Left ventricle myocardium inferior (tissue), 1 donor: ENCODE measurements at regions not wholly inside any gene's neighbourhood (a gene's known extent, or its start where the extent isn't known, plus 50 kb on each side); places are given as distances from the start of the nearest gene placed in this dataset.

ENCODE experiments used
- DNase-seq: peaks from one replicate; pipeline ENCODE4 v3.0.0-alpha.2; 2020
- H3K27ac ChIP-seq: fragments of 200-600 bp; replicated peaks from 2 replicates; pipeline ENCODE4 v1.8.0; 2021
- H3K27me3 ChIP-seq: fragments of 200-600 bp; 2 replicates; pipeline ENCODE4 v1.8.0; 2021; ENCODE audit warnings: low read depth
- H3K36me3 ChIP-seq: fragments of 200-600 bp; 2 replicates; pipeline ENCODE4 v1.8.0; 2021
- H3K4me1 ChIP-seq: fragments of 200-600 bp; 2 replicates; pipeline ENCODE4 v1.8.0; 2021
- H3K4me3 ChIP-seq: fragments of 200-600 bp; 2 replicates; pipeline ENCODE4 v1.8.0; 2021; ENCODE audit warnings: mild to moderate bottlenecking, moderate library complexity
- H3K9me3 ChIP-seq: fragments of 200-600 bp; replicated peaks from 2 replicates; pipeline ENCODE4 v1.8.0; 2021
- CTCF ChIP-seq: fragments of 200-600 bp; IDR thresholded peaks from 2 replicates; pipeline ENCODE4 v1.8.0; 2021; ENCODE audit warnings: antibody characterized with exemption, mild to moderate bottlenecking, borderline replicate concordance
- intact Hi-C: fragments of 100-400 bp; cut with micrococcal nuclease; formaldehyde crosslinking; loops from one replicate; pipeline ENCODE4 v1.11.0; 2022
- donor health status: DM: no; HTN: yes; CAD: no; lungs with severe emphysema.

GRCh38 chr4:18686338-18687037 is 664.9 kb upstream of the LCORL start:
- Histone ChIP-seq H3K4me3 (no peak overlapping the region), H3K36me3 (no peaks in the 10 kb centered on the region), H3K4me1 (peaks cover 5% of the 10 kb centered on the region), H3K9me3 (no peaks in the 10 kb centered on the region), H3K27me3 (no peaks in the 10 kb centered on the region), H3K27ac (no peak overlapping the region)
- TF ChIP-seq CTCF, result no peak
- DNase-seq, result no peak
- intact Hi-C loops, result no loop called here

- Histone ChIP-seq H3K27ac (no peak overlapping the region), H3K4me1 (no peaks in the 10 kb centered on the region), H3K4me3 (no peak overlapping the region), H3K27me3 (no peaks in the 10 kb centered on the region), H3K36me3 (no peaks in the 10 kb centered on the region), H3K9me3 (no peaks in the 10 kb centered on the region)
- intact Hi-C loops, result no loop called here
- no peak for DNase-seq
- no peak for TF ChIP-seq CTCF
Measured at GRCh38 chr4:18684932-18685331, 663.4 kb upstream of the LCORL start.

- no peaks in the 10 kb centered on the region for H3K36me3 ChIP-seq
- H3K4me1 ChIP-seq, result no peaks in the 10 kb centered on the region
- DNase-seq, result no peak
- H3K27ac ChIP-seq, result no peak overlapping the region
- H3K9me3 ChIP-seq, result no peaks in the 10 kb centered on the region
- TF ChIP-seq CTCF, result no peak
- H3K27me3 ChIP-seq, result no peaks in the 10 kb centered on the region
- intact Hi-C loops, result no loop called here
- H3K4me3 ChIP-seq, result no peak overlapping the region
Measured at GRCh38 chr4:18676526-18676915, 655.0 kb upstream of the LCORL start.

- H3K4me1 ChIP-seq, result no peaks in the 10 kb centered on the region
- DNase-seq, result no peak
- TF ChIP-seq CTCF, result no peak
- H3K27ac ChIP-seq, result no peak overlapping the region
- no peaks in the 10 kb centered on the region for H3K36me3 ChIP-seq
- intact Hi-C loops, result no loop called here
- H3K9me3 ChIP-seq, result no peaks in the 10 kb centered on the region
- H3K27me3 ChIP-seq, result no peaks in the 10 kb centered on the region
- H3K4me3 ChIP-seq, result no peak overlapping the region
Measured at GRCh38 chr4:18675586-18676525, 654.3 kb upstream of the LCORL start.

- TF ChIP-seq CTCF, result no peak
- Histone ChIP-seq H3K9me3 (no peaks in the 10 kb centered on the region), H3K4me1 (no peaks in the 10 kb centered on the region), H3K27ac (no peak overlapping the region), H3K4me3 (no peak overlapping the region), H3K27me3 (no peaks in the 10 kb centered on the region), H3K36me3 (no peaks in the 10 kb centered on the region)
- intact Hi-C loops, result no loop called here
- DNase-seq, result no peak
Measured at GRCh38 chr4:18670034-18670433, 648.5 kb upstream of the LCORL start.
